ENCODE measurements at regions not wholly inside any gene's neighbourhood (a gene's known extent, or its start where the extent isn't known, plus 50 kb on each side); places are given as distances from the start of the nearest gene placed in this dataset.

DNA sequence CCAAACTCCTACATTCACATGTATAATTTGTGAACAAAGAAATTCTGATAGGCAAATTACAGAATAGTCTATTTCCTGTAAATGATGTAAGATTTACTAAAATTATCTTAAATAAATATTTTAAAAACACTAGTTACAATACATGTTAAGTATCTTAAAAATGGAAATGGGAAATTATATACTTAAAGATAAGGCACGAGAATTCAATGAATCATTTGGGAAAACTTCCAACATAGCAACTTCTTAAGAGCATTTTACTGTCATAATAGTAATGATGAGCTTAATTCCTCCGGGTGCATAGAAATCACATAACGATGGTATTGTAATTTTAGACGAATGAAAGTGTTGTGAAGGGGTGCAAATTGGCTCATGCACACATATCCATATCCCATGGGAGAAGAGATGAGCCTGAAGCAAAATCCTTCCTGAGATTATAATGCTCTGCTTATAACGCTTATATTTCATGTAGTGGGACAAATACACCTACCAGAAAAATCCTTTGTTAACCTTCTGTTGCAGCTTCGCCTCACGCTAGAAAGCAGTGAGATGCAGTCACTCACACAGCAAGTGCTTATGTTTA lies 873.5 kb downstream of the PDHA2 start:
- DNase-seq: no peak

DNA sequence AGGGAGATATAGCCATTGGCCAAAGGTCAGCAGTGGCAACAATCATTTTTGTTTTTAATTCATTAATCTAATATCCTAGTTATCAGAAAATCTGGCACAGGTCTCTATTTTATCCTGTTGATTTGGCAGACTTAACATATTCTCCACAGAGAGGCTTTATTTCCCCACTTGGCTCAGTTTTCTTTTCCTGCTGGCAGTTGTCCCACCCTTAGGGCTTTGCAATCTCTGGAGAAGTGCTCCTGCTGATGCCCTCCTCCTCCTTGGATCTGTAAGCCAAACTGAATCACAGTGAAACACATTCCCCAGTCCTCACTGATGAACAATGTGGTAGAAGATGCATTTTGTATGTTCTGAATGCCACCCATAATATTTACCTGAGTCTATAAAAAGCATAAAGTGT lies 889.7 kb downstream of the PDHA2 start:
- DNase-seq: no peak

- DNase-seq: no peak
Measured at GRCh38 chr4:96730432-96730831, 890.5 kb downstream of the PDHA2 start.

- DNase-seq: no peak
Measured at GRCh38 chr4:96736352-96736889, 896.5 kb downstream of the PDHA2 start.

- no peak for DNase-seq
Measured at GRCh38 chr4:96739101-96739500, 899.2 kb downstream of the PDHA2 start.

GRCh38 chr4:96742332-96743014 lies 902.6 kb downstream of the PDHA2 start:
- no peak for DNase-seq

- no peak for DNase-seq
Measured at GRCh38 chr4:96744676-96745075, 904.8 kb downstream of the PDHA2 start.

DNA sequence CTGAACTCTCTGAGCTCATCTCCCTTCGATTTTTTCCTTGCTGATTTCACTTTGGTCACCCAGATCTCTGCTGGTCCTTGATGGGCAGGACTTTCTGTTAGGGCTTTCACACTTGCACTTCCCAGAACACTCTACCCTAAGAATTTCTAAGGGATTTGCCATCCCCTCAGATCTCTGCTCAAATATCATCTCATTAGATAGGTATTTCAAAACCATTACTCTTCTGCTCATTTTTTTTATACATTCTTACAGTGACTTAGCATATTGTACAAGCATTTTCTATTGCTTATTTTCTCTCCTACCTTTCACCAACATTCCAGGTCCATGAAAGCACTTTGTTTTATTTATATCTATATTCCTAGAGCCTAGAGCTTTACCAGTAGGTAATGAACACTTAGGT lies 913.3 kb downstream of the PDHA2 start:
- DNase-seq: no peak

GRCh38 chr4:96755569-96756484 lies 915.9 kb downstream of the PDHA2 start:
- no peak for DNase-seq

GRCh38 chr4:96756584-96756983 lies 916.7 kb downstream of the PDHA2 start:
- DNase-seq: no peak

DNA sequence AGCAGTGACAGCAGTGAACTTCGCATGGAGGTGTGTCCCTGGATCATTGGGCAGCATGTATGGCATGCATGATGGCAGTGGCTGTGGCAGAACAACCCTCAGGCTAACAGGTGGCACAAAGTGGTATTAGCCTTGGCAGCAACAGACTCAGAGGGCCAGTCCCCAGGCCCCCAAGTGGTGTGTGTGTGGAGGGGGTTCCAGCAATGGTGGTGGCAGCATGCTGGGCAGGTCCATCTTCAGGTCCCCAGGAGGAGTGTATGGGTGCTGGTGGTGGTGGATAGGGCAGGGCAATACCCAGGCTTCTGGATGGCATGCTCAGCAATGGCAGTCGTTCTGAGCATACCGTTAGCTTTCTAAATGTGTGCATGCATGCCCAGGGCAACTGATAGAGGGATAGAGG lies 923.7 kb downstream of the PDHA2 start:
- no peak for DNase-seq

- DNase-seq: no peak
Measured at GRCh38 chr4:96766359-96766758, 926.5 kb downstream of the PDHA2 start.

DNA sequence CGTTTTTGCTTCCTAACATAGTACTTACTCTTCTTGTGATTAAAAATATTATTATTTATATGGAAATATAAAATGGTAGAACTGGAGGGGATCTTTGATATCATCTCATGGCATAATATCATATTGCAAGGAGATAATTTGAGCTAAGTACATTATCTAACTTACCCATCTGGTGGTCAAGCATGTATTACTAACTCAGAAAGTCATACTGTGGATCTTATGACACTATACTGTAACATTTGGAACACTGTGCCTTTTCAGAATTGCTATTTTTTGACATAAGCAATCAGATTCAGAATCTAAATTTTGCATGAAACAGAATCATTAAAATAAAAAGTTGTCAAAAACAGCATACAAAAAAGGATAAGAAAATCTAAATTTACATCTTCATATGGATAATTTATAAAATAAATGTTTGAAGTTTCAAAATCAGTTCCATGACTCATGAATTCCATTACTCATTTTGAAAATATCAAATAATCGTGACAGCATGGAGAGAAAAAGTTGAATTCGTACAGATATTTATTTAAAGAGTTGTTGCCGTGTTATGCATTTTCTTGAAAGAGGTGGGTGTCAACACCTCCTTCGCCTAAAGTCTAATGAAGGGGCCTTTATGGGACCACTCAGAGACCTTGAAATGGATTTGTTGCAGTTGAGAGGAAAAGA lies 928.1 kb downstream of the PDHA2 start:
- DNase-seq: no peak

- no peak for DNase-seq
Measured at GRCh38 chr4:96775501-96775900, 935.6 kb downstream of the PDHA2 start.

DNA sequence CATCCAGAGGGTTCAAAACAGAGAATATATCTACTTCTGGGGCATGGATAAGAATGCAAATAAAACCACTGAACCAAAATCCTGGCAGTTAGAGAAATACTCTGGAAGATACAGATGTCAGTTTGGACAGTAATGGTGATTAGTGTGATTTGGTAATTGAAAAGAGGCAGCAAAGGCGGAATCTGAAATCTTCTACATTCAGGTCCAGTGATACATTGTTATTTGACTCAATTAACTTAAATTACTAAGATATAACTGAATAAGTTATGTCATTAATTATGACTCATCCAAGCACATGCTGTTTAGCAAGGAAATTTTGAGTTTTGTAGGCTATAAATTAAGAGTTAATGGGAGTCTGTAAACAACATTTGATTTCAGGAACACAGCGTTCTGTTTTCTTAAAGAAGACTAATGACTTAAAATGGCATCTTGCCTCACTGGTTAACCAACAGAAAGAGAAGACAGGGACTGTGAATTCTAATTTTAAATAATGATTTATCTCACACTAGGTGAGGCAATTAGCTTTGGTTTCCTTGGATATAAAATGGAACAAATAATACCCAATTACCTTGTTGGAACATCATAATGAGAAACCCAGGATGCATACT lies 937.1 kb downstream of the PDHA2 start:
- no peak for DNase-seq

- DNase-seq: no peak
Measured at GRCh38 chr4:96784336-96784735, 944.4 kb downstream of the PDHA2 start.

DNA sequence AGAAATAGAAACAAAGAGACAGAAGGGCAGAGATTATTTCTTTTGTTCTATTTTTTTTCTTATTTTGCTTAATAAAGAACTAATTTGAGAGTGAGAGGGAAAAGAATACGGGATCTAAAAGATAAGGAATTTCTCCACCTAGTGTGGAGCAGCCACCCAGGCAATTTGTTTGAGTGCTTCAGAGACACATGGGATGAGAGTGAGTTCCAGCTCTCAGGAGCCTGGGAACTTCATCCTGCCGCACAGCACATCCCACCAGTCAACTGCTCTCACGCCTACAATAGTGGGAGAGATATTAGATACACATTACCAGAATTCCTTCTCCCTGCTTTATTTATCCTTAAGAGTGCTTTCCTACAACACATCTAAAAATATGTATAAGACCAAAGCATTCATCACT lies 946.4 kb downstream of the PDHA2 start:
- DNase-seq: no peak

GRCh38 chr4:96787766-96788165 lies 947.9 kb downstream of the PDHA2 start:
- no peak for DNase-seq

DNA sequence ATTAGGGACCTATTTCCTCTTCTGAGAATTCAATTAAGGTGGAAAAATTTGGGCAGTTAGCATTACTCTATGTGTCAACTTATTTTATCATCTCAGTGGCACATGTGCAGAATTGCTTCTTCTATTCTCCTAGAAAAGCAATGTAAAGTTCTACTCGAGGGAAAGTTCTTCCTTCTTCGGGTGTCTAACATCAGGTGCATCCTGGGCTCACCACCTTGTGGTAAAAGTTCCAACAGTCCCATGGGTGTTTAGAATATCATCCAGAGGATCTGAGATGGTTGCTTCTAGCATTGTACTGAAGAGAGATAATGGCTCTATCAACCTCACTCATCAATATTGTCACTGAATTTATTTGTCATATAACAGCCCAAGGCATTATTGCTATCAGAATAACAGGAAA lies 969.7 kb downstream of the PDHA2 start:
- DNase-seq: no peak

DNA sequence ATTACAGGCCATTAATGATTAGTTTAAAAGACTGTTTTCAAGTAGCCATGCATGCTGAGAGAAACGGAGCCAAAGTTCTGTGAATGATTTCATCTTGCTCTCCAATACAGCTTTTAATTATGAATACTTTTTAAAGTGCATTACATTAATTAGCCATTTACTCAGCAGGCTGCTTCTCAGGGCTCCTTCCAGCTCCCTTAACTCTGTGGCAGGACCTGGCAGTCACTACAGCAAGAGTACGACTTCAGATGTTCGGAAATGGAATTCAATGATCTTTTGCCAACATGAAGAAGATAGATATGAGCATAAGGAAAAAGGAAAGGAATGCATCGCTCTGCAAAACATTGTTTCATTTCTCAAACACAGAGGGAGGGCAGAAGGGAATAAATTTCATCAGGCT lies 987.2 kb downstream of the PDHA2 start:
- no peak for DNase-seq

DNA sequence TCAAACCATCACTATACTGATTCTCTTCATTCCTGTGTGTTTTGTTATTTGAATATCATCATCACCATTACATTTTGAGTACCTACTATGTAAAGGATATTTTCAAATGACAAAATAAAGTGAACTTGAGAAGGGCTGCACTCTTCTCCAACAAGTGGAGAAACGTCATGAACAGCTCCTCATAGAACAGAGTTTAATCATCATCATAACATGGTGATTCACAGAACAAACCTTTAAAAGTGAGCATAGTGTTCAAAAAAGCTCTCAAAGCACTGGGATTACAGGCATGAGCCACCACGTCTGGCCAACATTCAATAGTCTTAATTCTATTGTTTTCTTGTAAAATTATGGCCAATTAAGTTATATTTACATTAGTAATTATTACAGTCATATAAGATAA lies 993.9 kb downstream of the PDHA2 start:
- DNase-seq: no peak

DNA sequence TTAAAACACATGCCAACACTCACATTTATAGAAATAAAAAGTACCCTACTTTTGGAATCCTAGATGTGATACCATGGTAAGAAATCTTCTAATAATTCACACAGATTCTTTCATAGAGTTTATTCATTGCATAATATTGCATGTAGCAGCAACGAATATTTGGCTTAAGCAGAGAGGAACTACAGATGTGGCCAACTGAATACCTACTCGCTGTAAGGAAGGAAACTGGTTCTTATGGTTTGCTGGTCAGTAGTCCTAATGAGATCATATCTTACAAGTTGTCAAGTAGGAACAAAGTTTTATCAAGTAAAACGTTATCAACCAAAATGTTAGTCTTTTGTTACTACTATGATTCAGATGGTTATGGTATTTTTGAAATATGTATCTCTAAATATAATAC lies 996.1 kb downstream of the PDHA2 start:
- DNase-seq: no peak

GRCh38 chr4:96839441-96839840 lies 999.5 kb downstream of the PDHA2 start:
- DNase-seq: no peak

Data from NCI-H1417 treated with DMSO at 0.1 percent for 48 hours (cell line).